K562 (cell line): ENCODE measurements at regions not wholly inside any gene's neighbourhood (a gene's known extent, or its start where the extent isn't known, plus 50 kb on each side); places are given as distances from the start of the nearest gene placed in this dataset.

Experiments
- ATAC-seq: fragments of 200-7000 bp; cut with Tn5 transposase; 3 replicates; pipeline ENCODE4 v1.9.1; 2020; ENCODE audit warnings: moderate library complexity
- BruUV-seq: library from RNA; stranded (reverse); fragments of 400-500 nt; replicated peaks from 2 replicates; lab custom pipeline; 2021; lab: Mats Ljungman, UMichigan
- CTCF ChIA-PET: fragments of 300-600 bp; formaldehyde crosslinking; extraction: SDS; loops from one replicate; lab custom pipeline; 2021; ENCODE audit warnings: low intra/inter-chr PET ratio; lab: Yijun Ruan, JAX
- POLR2A ChIA-PET: fragments of 300-600, 350-650 bp; sonication (Branson Sonifier 250); formaldehyde crosslinking; extraction: SDS; loops from one replicate; lab custom pipeline; 2021; ENCODE audit warnings: antibody characterized with exemption, inconsistent platforms; lab: Yijun Ruan, JAX
- DNase-seq, 4 experiments: peaks; one replicate each; pipeline versions ENCODE4 v3.0.0 to v3.0.0-alpha.2; 2011 to 2018; ENCODE audit warnings: low spot score in 3 of 4, mixed read lengths in 3 of 4; ENCODE audit errors: extremely low read depth in 1 of 4
- FAIRE-seq: peaks from 2 replicates; lab custom pipeline; 2011; peaks lifted over from hg19 to GRCh38; lab: Jason Lieb, UNC
- H2AFZ ChIP-seq: 2 replicates; pipeline ENCODE4 v1.6.0; 2011; ENCODE audit warnings: low read depth, low read length, control low read depth, inconsistent platforms
- H3K27ac ChIP-seq: fragments of 200-600 bp; 3 replicates; pipeline ENCODE4 v1.8.0; 2011; ENCODE audit warnings: low read depth, mild to moderate bottlenecking, control low read depth, inconsistent platforms, low read length, moderate library complexity, mixed read lengths; ENCODE audit errors: extremely low read depth
- H3K27me3 ChIP-seq, 2 experiments: fragments of 300-600 bp in 1 of 2; 2 replicates in 1 of 2; 3 replicates in 1 of 2; pipeline versions ENCODE4 v1.6.0 to v1.8.0; 2011; ENCODE audit warnings: inconsistent platforms in 2 of 2, low read length in 2 of 2, mild to moderate bottlenecking in 1 of 2, mixed read lengths in 1 of 2, moderate library complexity in 1 of 2; ENCODE audit not compliant: control insufficient read depth in 2 of 2, insufficient read depth in 2 of 2
- H3K36me3 ChIP-seq: fragments of 300-600 bp; 3 replicates; pipeline ENCODE4 v1.8.0; 2011; ENCODE audit warnings: mild to moderate bottlenecking, low read length, inconsistent platforms; ENCODE audit not compliant: control insufficient read depth, insufficient read depth
- H3K4me1 ChIP-seq, 2 experiments: fragments of 200-600 bp in 1 of 2; replicated peaks in 1 of 2; 2 replicates in 1 of 2; 3 replicates in 1 of 2; pipeline versions ENCODE4 v1.5.1 to v1.8.0; 2011; ENCODE audit warnings: inconsistent platforms in 2 of 2, low read length in 2 of 2, mild to moderate bottlenecking in 1 of 2, mixed read lengths in 1 of 2, moderate library complexity in 1 of 2; ENCODE audit not compliant: control insufficient read depth in 2 of 2, insufficient read depth in 2 of 2
- H3K4me2 ChIP-seq: 2 replicates; pipeline ENCODE4 v1.6.1; 2011; ENCODE audit warnings: low read length, control low read depth, inconsistent platforms, mixed read lengths; ENCODE audit not compliant: insufficient read depth
- H3K4me3 ChIP-seq: fragments of 200-600 bp; sonication (generic), shearing (Covaris generic); 2 replicates; pipeline ENCODE4 v1.5.1; 2016; ENCODE audit warnings: control low read depth, inconsistent platforms
- H3K79me2 ChIP-seq: fragments of 200-600 bp; 3 replicates; pipeline ENCODE4 v1.8.0; 2011; ENCODE audit warnings: low read length, inconsistent platforms; ENCODE audit not compliant: control insufficient read depth, insufficient read depth
- H3K9ac ChIP-seq, 2 experiments: 2 replicates each; pipeline versions ENCODE4 v1.6.0 to v1.6.1; 2011; ENCODE audit warnings: low read depth in 2 of 2, low read length in 2 of 2, control low read depth in 1 of 2, inconsistent platforms in 1 of 2, mild to moderate bottlenecking in 1 of 2, mixed read lengths in 1 of 2; ENCODE audit not compliant: insufficient read depth in 1 of 2
- H3K9me1 ChIP-seq: one replicate; pipeline ENCODE4 v1.6.0; 2011; ENCODE audit warnings: inconsistent platforms, mild to moderate bottlenecking, low read length, moderate library complexity; ENCODE audit not compliant: control insufficient read depth, insufficient read depth
- H3K9me3 ChIP-seq: replicated peaks from 2 replicates; pipeline ENCODE4 v1.5.1; 2011; ENCODE audit warnings: low read depth, low read length, inconsistent platforms; ENCODE audit not compliant: control insufficient read depth, insufficient read depth
- H4K20me1 ChIP-seq: replicated peaks from 2 replicates; pipeline ENCODE4 v1.6.1; 2011; ENCODE audit warnings: low read length, inconsistent platforms, mixed read lengths; ENCODE audit not compliant: control insufficient read depth, insufficient read depth
- CHD1 ChIP-seq: fragments of 200-600 bp; sonication (generic); IDR thresholded peaks from one replicate; pipeline ENCODE4 v1.6.1; 2012; ENCODE audit warnings: mild to moderate bottlenecking, moderate library complexity, low read length, inconsistent platforms
- E2F5 ChIP-seq: sonication (generic); formaldehyde crosslinking; IDR thresholded peaks from 2 replicates; pipeline ENCODE4 v1.8.0; 2022; ENCODE audit warnings: mild to moderate bottlenecking, missing genetic modification reagents
- MIER1 ChIP-seq: fragments of 450-650 bp; IDR thresholded peaks from 2 replicates; pipeline ENCODE4 v1.6.1; 2016; ENCODE audit warnings: antibody characterized with exemption, mild to moderate bottlenecking, low read depth
- NCOR1 ChIP-seq: fragments of 450-650 bp; IDR thresholded peaks from 2 replicates; pipeline ENCODE4 v1.6.1; 2016; ENCODE audit warnings: mild to moderate bottlenecking, moderate library complexity
- SP2 ChIP-seq: IDR thresholded peaks from 2 replicates; pipeline ENCODE4 v1.6.1; 2011; ENCODE audit warnings: mild to moderate bottlenecking, low read depth, low read length, moderate library complexity; ENCODE audit not compliant: poor library complexity, severe bottlenecking; ENCODE audit errors: extremely low read depth
- SRSF9 ChIP-seq: fragments of 200-400 bp; formaldehyde crosslinking; IDR thresholded peaks from 2 replicates; pipeline ENCODE4 v1.6.1; 2017; ENCODE audit warnings: low read depth, low read length, borderline replicate concordance
- TAF7 ChIP-seq: fragments of 450-650 bp; IDR thresholded peaks from 2 replicates; pipeline ENCODE4 v1.6.1; 2016; ENCODE audit warnings: missing genetic modification characterization, missing compliant biosample characterization
- TRIM24 ChIP-seq, 2 experiments: fragments of 450-650 bp; IDR thresholded peaks; 2 replicates each; pipeline ENCODE4 v1.6.1; 2016
- ZBTB9 ChIP-seq: fragments of 450-650 bp; formaldehyde crosslinking; IDR thresholded peaks from 2 replicates; pipeline ENCODE4 v1.4.0; 2020; ENCODE audit warnings: mild to moderate bottlenecking, moderate library complexity
- ZC3H11A ChIP-seq: IDR thresholded peaks from 2 replicates; pipeline ENCODE4 v1.6.1; 2012; ENCODE audit warnings: low read depth, low read length, improper control_type of control experiment
- ZNF644 ChIP-seq: fragments of 200-800 bp; sonication (Bioruptor generic); IDR thresholded peaks from 2 replicates; pipeline ENCODE4 v1.6.1; 2016; ENCODE audit warnings: low read depth, missing genetic modification characterization, missing compliant biosample characterization
- ZSCAN32 ChIP-seq: fragments of 450-650 bp; formaldehyde crosslinking; IDR thresholded peaks from 2 replicates; pipeline ENCODE4 v1.4.0; 2020; ENCODE audit warnings: mild to moderate bottlenecking, moderate library complexity
- WGBS: fragments of 100-300 bp; shearing (Covaris generic); methylation state at CpG from one replicate; pipeline ENCODE4 v1.1.6; 2016; ENCODE audit warnings: low coverage, mixed read lengths; ENCODE audit not compliant: insufficient coverage; ENCODE audit errors: missing lambda C conversion rate; 5-methylcytosine and 5-hydroxymethylcytosine counted together
- in situ Hi-C: fragments of 300-500 bp; cut with MboI; formaldehyde crosslinking; loops from 4 replicates; pipeline ENCODE4 v1.15.0; 2018; ENCODE audit warnings: inconsistent platforms, mixed read lengths
- intact Hi-C: fragments of 100-400 bp; cut with micrococcal nuclease; formaldehyde crosslinking; loops from 2 replicates; pipeline ENCODE4 v1.14.2; 2022

GRCh38 chr10:10418387-10418786, 599.3 kb upstream of the CELF2 start (continued):
- TF ChIP-seq ZBTB9 (CRISPR knock-in tag) (no peak), SRSF9 (no peak), TRIM24 (IDR thresholded peaks at IDR 0.05) (no peak), ZC3H11A (no peak), CHD1 (no peak), TAF7 (tag) (no peak), ZSCAN32 (CRISPR knock-in tag) (no peak)

GRCh38 chr10:10421071-10421470, 596.6 kb upstream of the CELF2 start:
- no peak overlapping the region for H3K4me3 ChIP-seq
- H3K4me2 ChIP-seq: no peak overlapping the region
- 0% methylated on average over 5 of the region's 5 CpGs for WGBS
- no peaks in the 10 kb centered on the region for H3K4me1 ChIP-seq
- TF ChIP-seq SP2 (no peak), ZNF644 (no peak), E2F5 (CRISPR knock-in tag) (no peak), NCOR1 (no peak), MIER1 (no peak)
- TF ChIP-seq, all 486 proteins: peak for 0
- FAIRE-seq (no peak), DNase-seq (no peak), ATAC-seq (no peak)
- Histone ChIP-seq H3K79me2 (no peaks in the 10 kb centered on the region), H3K9ac (no peak overlapping the region), H3K27me3 (no peaks in the 10 kb centered on the region), H2AFZ (no peak overlapping the region), H3K9me3 (no peaks in the 10 kb centered on the region), H3K36me3 (no peaks in the 10 kb centered on the region), H3K9me1 (no peaks in the 10 kb centered on the region), H4K20me1 (no peaks in the 10 kb centered on the region), H3K27ac (no peak overlapping the region)
- ChIA-PET CTCF (no interaction called here), POLR2A (no interaction called here)
- BruUV-seq: no TSS peak
- intact Hi-C loops (no loop called here), in situ Hi-C loops (no loop called here)
